CD4-positive, alpha-beta T cell treated with Interferon gamma for 1 hour (primary cell): ENCODE measurements at regions not wholly inside any gene's neighbourhood (a gene's known extent, or its start where the extent isn't known, plus 50 kb on each side); places are given as distances from the start of the nearest gene placed in this dataset.
"Not testable (repeated sequence)": the region's sequence is repeated elsewhere in the genome, so short reads cannot be mapped to it uniquely, and the experiment has no call there.

Source experiments
- DNase-seq: peaks from one replicate; pipeline ENCODE4 v3.0.0-alpha.2; 2020

DNA sequence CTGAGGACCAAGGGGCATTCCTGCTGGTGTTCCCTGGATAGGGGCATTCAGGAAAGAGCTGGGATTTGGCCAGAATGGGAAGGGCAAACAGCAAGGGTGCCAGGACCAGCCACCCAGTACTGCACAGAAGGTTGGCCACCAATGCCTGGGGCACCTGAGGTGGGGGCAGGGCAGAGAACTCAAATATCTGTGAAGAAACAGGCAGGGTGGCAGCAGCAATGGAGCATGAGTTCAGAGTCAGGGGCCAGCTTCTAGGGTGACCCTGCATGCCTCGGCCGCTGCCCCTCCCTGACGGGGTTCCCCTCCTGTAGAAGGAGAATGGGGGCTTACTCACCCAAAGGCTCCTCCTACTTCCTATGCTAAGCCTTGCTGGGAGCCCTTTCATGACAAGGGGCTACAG lies 79.3 kb upstream of the SHANK2 start:
- no peak for DNase-seq

DNA sequence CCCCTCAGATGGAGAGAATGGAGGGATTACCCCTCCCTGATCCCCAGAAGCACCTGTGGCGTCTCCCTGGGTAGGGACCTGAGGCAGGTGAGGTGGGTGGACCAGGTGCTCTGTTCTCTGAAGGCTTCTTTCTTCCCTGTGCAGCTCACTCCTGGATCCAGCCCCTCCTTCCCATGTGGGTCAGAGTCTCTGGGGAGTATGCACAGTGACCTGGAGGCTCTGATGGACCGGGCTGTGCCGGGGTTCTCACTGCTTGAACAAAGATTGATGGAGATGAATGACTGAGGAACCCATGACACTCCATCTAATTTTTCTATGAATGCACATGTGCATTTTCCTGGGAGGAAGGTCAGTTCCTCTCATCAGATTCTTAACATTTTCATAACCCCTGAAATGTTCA lies 78.6 kb upstream of the SHANK2 start:
- no peak for DNase-seq

DNA sequence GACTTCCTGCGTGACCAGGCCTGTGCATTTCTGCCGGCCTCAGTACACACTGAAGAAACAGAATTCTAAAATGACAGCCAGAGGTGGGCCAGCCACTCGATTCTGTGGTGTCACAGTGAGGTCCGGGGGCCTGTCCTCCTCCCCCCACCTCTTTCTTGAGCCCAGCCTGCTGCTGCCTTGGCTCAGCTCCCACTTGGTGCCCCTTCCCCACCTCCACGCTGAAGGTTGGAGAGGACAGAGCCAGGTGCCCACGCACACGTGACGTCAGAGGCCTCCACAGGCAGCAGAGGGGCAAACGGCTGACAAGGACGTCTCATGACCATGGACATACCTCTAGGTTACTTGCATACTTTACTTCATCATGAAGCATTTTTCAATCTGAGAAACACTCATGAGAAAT lies 78.0 kb upstream of the SHANK2 start:
- no peak for DNase-seq

DNA sequence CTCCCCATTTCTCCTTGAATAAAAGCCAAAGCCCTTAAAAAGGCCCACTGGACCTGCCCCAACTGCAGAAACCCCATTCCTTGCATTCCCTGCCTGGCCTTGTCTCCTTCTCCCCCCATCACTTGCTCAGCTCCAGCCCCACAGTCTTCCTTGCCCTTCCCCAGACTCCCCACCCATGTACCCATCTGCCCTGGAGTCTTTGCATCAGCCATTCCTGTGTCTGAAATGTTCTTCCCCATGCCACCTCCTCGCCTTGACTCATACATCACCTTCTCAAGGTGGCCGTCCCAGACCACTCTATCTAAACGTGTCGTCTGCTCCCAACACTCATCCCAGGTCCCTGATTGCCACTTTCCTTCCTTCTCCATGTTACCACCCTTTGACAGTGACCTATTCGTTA lies 77.4 kb upstream of the SHANK2 start:
- DNase-seq = no peak

DNA sequence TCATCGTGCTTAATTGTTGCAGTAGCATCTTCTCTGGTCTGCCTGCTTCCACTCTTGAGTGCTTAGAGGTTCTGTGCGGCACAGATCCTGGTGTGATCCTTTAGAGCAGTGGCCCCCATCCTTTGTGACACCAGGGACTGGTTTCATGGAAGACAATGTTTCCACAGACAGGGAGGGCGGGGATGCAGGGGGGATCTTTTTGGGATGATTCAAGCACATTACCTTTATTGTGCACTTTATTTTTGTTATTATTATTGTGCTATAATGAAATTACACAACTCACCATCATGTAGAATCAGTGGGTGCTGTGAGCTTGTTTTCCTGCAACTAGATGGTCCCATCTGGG lies 76.8 kb upstream of the SHANK2 start:
- no peak for DNase-seq

DNA sequence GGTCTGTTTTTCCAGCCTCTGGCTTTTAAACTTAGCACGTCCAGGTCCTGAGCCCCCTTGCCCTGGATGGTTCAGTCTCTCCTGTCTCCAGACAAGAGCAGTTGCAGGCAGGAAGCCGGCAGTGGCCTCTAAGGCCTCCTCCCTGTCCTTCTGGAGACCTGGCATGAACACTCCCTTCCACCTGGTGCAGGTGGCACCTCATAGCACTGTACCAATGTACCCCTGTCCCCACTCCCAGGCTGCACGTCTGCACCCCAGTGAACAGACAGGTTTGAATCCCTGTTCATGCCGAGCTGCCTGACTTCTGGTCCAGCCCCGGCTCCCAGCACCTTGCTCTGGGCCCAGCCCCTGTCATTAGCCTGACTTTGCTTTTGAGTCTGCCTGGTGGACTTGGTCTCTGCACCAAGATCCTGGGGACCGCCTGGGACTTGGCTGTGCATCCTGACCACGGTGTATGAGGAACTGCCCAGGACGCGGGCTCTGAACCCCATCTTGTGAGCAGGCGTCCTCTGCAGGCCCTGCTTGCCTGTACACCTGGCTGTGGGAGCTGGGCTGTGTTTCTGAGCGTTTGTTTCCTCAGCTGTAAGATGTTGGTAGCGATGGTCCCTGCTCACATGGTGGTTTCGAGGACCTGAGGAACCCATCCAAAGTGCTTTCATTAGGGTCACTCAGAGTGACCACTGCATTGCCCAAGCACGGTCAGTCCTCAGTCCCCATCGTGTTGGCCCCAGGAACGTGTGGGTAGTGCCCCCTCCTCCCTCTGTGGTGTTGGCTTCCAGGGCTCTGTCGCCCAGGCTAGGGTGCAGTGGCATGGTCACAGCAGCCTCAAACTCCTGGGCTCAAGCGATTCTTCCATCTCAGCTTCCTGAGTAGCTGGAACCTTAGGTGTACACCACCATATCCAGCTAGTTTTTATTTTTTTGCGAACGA lies 75.0 kb upstream of the SHANK2 start:
- no peak for DNase-seq

DNA sequence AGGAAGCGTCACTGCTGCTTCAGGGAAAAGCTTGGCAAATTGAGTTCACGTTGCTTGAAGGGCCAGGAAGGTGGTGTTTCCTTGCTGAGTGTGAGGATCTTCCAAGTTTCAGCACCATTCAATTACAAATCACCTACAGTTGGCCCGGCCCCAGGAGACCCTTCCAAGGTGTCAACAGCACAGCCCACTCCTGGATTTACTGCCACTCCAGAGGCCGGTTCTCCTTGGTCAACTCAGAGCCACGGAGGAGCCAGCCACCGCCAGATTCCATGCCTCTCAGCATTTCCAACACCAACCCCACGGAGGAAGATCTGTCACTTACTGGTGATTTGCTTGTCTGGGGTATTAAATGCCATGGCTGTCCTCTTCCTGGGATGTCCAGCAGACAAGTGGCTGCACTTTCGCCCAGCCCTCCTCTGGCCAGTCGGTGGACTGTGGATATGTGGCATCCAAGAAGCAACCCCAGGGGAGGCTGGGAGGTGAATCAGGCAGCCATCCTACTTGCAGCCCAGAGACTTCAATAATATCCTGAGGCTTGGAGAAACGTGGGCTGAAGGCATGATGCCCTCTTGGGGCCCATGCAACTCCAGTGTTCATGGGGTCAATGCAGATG lies 74.1 kb upstream of the SHANK2 start:
- no peak for DNase-seq

DNA sequence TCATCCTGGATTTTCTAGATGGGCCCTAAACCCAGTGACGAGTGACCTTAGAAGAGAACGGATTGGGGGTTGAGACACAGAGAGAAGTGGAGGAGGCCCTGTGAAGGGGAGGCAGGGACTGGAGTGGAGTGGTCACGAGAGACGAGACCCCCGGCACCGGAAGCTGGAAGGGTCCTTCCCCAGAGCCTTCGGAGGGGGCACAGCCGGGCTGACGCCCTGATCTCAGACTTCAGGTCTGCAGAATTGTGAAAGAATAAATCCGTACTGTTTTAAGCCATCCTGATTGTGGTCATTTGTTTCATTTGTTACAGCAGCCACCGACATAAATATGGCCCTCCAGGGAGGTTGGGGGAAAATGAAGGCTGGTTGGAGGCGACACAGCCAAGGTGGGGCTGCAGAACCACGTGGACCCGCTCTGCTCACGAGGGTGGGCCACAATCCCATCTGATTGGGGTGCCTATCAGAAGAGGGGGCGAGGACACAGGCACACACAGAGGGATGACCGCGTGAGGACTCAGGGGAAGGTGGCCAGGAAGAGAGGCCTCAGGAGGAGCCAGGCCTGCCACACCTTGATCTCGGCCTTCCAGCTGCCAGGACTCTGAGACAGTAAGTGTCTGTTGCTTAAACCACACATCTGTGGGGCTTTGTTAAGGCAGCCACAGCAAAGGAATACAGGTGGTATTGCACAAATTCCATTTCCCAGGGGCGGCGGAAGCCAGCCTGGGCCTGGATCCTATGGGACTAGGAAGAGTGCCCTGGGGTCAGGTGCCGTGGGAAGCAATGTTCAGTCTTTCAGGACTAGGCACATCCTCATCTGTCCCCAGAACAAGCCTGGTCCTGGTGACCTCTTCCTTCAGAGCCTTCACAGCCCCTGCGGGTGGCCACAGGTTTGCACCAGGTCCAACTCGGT lies 73.3 kb upstream of the SHANK2 start:
- DNase-seq = no peak

DNA sequence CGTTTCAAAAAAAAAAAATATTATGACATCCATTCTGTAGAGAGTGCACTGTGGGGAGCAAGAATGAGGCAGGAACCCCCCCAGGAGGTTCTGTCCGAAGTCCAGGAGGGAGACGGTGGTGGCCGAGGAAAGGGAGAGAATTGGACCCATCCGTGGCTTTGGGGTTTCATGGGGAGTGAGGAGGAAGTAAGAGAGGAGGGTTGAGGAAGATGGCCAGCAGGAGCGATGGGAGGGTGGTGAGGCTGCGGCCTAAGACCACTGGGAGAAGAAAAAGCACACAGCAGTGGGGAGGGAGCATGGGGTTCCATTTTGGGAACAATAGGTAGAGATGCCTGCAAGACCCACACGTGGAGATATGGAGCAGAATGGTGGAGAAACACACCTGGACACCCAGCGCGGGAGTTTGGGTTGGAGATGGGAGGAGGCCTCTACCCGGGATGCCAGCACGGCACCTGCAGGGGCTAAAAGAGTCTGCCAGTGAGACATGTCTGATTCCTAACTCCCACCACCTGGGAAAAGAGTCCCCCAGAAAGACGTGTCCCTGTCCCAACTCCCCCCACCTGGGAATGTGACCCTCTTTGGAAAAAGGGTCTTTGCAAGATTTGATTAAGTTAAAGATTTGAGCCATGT lies 72.5 kb upstream of the SHANK2 start:
- DNase-seq = no peak

DNA sequence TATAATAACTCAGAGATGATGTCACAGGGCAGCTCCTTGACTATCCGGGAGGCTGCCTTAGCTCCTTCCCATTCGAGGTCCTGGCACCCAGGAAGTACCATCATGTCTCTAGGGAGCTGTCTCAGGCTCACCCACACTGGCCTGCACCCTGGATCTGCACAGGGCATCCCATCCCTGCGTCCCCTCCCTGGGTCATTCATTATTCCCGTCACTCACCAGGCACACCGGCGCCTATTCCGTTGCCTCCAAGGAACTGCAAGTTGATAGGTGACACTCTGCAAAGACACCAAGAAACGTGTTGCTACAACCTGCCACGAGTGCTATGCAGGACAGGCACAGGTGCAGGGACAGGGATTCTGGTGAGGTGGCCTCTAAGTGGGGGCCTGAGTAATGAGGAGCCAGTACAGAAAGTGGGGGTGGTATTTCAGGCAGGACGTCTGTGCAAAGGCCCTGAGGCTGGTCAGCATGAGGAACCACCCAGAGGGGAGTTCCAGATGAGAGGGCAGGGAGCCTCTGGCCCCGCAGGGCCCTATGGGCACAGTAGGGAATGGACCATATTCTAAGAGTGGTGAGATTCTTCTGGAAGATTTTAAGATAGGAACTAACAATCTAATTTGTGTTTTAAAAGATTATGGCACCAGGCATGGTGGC lies 71.6 kb upstream of the SHANK2 start:
- no peak for DNase-seq

DNA sequence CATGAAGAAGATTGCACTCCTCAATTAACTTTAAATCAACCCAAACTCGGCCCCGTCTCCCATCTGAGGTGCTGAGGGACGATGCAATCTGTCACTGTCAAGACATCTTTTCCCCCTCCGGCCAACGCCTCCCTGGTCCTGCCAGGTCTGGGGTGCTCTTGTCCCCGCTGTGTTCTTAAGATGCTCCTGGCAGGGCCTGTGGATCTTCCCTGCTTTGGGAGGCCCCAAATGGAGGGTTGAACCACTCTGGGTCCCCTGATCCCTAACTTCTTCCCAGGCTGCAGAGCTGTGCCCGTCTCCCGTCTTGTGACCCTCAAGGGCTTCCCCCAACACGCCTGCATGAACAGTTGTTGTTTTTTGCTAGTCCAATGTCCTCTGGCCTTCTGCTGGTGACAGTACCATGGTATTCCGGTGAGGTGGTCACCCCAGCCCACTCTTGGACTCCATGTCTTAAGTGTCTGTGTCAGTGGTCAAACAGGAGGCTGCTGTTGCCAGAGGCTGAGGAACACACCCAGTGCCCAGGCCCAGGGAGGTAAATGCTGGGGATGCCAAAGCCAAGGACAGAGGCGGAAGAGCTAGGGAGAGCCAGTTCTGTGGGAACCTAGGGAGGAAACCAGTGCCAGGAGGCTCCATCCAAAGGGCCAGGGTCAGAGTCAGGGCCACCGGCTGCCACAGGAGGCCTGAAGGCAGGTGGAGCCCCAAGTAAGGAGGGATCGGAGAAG lies 70.6 kb upstream of the SHANK2 start:
- DNase-seq = no peak

DNA sequence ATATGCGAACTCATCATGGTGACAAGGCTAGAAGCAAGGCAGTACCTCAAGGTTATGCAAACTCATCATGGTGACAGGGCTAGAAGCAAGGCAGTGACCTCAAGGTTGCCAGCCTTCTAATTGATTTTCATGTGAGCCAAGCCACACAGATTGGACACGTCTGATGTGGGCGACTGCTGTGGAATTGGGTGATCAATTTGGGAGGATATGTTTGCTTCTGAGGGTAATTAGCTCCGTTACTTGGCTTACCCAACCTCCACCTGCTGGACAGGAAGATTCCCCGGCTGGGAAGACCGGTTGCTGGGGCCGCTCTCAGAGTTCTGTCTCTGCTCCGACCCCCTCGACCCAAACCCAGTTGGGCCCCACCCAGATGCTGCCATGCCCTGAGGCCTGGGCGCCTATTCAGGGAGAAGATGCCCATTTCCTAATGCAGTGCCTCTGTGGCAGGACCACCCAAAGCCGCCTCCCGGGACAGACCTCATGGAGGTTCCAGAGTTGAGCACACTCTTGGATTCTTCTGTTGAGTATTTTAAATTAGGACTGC lies 69.9 kb upstream of the SHANK2 start:
- no peak for DNase-seq

DNA sequence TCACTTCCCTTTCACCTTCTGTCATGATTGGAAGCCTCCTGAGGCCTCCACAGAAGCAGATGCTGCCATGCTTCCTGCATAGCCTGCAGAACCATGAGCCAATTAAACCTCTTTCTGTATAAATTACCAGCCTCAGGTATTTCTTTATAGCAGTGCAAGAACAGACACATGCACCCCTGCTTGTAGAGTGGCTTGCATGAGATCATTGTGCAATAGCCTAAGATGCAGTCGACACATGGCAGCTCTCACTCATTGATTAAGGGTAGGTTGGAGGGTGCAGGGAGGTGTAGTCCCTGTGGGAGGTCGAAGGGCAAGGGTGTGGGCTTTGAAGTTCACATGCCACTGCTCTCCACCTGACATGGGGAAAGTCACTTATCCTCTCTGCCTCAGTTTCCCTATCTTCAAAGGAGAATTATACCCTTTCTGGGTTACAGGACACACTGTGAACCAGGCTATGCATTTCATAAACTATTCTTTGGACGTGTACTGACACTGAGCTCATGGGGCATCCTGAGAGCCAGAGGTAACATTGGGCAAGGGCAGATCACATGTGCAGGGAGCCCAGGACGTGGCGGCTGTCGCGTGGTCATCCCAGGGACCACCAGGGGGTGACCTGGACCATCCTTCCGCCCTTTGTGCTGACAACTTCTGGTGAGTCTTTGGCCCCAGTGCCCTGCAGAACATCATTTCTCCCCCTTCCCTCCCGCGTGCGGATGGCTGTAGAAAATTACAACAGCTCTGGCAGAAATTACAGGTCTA lies 69.2 kb upstream of the SHANK2 start:
- no peak for DNase-seq

DNA sequence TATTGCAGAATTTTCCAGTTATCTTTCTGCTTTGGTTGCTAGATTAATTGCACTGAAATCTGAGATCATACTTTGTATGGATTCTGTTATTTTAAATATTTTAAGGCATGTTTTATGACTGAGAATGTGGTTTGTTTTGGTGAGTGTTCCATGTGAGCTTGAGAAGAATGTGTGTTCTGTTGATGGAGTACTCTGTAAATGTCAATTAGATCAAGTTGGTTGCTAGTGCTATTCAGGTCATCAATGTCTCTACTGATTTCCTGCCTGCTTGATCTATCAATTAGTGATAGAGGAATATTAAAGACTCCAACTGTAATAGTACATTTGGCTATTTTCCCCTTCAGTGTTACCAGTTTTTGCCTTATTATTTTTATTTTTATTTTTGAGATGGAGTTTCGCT lies 64.3 kb upstream of the SHANK2 start:
- DNase-seq = no peak

DNA sequence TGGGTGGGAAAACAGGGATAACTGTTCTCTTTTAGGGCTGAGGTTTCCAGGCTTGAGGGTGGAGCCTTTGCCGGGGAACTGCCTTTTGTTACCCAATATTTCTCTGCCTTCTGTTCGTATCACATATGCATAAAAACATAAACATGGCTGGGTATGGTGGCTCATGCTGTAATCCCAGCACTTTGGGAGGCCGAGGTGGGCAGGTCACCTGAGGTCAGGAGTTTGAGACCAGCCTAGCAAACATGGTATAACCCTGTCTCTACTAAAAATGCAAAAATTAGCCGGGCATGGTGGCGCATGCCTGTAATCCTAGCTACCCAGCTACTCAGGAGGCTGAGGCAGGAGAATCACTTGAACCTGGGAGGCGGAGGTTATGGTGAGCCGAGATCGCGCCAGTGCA lies 60.2 kb upstream of the SHANK2 start:
- DNase-seq = not testable (repeated sequence)

DNA sequence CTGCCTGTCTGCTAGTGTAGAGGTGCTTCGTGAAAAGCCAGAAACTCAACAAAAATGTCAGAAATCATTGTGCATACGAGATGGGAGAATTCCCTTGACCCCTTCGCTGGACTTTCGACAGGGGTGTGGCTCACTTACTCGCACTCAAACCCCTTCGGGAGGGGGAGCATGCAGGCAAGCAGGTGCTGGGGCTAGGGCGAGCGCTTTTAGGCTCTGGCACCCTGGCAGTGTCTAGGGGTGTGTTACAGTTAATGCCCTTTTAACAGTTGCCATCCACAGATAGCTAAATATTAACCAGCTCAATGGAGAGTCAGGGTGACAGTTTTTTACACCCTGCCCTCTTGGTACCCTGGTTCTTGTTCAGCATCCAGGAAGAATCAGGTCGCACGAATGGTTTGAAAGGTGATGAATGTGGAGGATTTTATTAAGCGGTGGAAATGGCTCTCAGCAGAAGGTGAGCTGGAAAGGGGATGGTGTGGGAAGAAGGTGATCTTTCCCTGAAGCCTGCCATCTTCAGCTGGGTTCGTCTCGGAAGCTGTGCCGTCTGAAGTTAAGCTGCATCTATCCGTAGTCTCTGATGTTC lies 59.6 kb upstream of the SHANK2 start:
- DNase-seq = no peak

DNA sequence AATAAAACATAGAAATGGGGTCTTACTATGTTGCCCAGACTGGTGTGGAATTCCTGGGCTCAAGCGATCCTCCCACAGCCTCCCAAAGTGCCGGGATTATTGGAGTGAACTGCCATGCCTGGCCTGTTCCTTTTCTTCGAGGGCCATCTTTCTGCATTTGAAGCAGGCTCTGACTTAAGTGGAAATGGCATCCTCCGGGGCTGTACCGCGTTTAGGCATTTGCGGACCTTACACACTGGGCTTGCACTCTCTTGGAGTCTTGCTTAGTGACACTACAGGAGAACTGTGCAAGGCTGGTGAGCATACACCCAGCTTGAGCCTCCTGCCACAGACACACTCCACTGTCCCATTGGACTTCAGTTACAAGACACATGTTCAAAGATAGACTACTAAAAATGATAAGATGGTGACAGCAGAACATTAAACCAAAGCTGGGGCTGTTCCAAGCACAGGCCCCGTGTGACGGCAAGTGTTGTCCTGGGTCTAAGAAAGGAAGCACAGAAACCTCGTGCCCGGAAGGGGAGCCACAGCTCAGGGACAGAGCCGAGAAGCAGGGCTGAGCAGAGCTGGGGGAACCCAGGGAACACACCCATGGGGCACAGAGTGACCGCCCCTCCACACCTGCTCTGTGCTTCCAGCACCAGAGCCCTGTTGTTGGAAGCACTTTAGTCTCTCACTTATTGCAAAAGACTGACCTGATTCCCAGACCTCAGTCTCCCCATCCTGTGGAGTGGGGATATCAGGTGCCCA lies 59.0 kb upstream of the SHANK2 start:
- no peak for DNase-seq

DNA sequence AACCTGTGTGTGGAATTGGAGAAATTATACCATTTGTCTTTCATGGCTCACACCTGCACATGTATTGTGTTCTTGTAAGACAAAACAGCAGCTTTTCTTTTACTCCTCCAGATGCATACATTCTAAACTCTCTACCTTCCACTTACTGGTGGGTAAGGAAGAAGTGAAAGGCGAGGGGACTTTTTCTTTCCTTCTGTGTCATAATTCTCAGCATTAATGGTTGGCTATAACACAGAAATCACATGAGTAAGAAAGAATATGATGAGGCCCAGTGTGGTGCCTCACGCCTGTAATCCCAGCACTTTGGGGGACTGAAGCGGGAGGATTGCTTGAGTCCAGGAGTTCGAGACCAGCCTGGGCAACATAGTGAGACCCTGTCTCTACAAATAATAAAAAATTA lies 57.8 kb upstream of the SHANK2 start:
- DNase-seq = no peak

DNA sequence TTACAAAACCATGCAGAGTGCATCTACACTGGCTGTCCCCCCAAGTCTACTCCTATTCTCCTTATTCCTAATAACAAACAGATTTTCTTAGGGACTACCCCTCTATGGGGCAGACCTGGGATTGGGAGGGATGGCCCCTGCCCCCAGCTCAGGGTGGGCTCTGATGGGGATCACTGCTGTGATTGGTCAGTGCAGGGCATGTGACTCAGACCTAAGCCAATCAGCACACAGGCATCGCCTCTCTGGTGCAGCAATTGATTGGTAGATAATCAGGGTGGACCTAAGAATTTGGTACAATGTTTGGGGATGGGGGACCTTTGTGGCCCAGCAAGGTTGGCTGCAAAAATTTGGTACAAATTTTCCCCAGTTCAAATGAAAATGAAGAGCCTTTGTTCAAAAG lies 57.2 kb upstream of the SHANK2 start:
- DNase-seq = no peak

DNA sequence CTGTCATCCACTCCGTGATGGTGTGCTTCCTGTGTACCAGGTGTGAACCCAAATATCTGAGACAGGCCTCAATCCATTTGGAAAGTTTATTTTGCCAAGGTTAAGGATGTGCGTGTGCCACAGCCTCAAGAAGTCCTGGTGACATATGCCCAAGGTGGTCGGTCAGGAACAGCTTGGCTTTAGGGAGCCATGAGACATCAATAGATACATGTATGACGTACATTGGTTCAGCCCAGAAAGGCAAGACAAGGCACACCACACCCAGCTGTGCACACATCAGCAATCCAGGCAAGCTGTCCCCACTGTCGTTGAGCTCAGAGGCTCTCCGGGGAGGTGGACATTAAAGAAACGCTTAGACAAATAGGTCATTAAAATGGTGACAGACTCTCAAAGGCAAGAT lies 56.8 kb upstream of the SHANK2 start:
- DNase-seq = no peak
